ENCODE measurements at regions not wholly inside any gene's neighbourhood (a gene's known extent, or its start where the extent isn't known, plus 50 kb on each side); places are given as distances from the start of the nearest gene placed in this dataset.
"Not testable (repeated sequence)": the region's sequence is repeated elsewhere in the genome, so short reads cannot be mapped to it uniquely, and the experiment has no call there.

- not testable (repeated sequence) for DNase-seq
Observed at GRCh38 chr21:13806444-13806843, 196.9 kb downstream of the POTED start.

DNA sequence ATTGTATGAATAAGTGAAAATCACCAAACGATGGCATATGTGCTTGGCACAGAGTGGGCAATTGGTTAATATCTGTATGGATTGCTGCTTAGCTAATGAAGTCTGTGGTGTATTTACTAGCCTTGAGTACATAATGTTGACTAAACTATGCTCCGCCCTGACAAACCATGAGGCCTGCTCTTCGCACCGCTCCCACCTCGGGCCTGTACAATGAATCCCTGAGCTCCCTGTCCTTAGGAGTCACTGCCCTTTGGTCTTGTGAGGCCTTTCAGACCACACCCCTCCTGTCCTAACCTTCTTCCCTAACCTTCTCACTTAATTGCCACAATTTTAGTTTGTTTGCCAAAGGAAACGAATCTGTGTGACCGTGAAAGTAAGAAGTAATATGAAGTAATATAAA is 193.2 kb downstream of the POTED start:
- DNase-seq, result not testable (repeated sequence)

Data from NCI-H69 (cell line).